CD14-positive monocyte (primary cell): ENCODE measurements at regions not wholly inside any gene's neighbourhood (a gene's known extent, or its start where the extent isn't known, plus 50 kb on each side); places are given as distances from the start of the nearest gene placed in this dataset.

ENCODE experiments used
- DNase-seq, 3 donors: peaks; one replicate each; pipeline ENCODE4 v3.0.0-alpha.2; 2011 to 2022
- H2AFZ ChIP-seq: 2 replicates; pipeline ENCODE4 v1.6.0; 2012; ENCODE audit warnings: mild to moderate bottlenecking, low read depth, low read length, inconsistent platforms; ENCODE audit not compliant: insufficient read depth, poor library complexity, severe bottlenecking
- H3K27ac ChIP-seq, 2 donors: 1 replicate in 1 of 2; 2 replicates in 1 of 2; pipeline ENCODE4 v1.5.1; 2012 to 2013; ENCODE audit warnings: low read length in 2 of 2, control low read depth in 1 of 2, inconsistent platforms in 1 of 2, low read depth in 1 of 2, mild to moderate bottlenecking in 1 of 2
- H3K27me3 ChIP-seq, 2 donors: one replicate each; pipeline versions ENCODE4 v1.6.0 to v1.6.1; 2011 to 2013; ENCODE audit warnings: low read length in 2 of 2; ENCODE audit not compliant: control insufficient read depth in 2 of 2, insufficient read depth in 2 of 2
- H3K36me3 ChIP-seq, 2 donors: replicated peaks in 1 of 2; 1 replicate in 1 of 2; 2 replicates in 1 of 2; pipeline versions ENCODE4 v1.5.1 to v1.6.1; 2012 to 2013; ENCODE audit warnings: low read length in 2 of 2, control low read depth in 1 of 2, inconsistent platforms in 1 of 2, mild to moderate bottlenecking in 1 of 2; ENCODE audit not compliant: insufficient read depth in 2 of 2, control insufficient read depth in 1 of 2
- H3K4me1 ChIP-seq, 2 donors: 1 replicate in 1 of 2; 2 replicates in 1 of 2; pipeline versions ENCODE4 v1.5.1 to v1.6.1; 2012 to 2013; ENCODE audit warnings: low read length in 2 of 2, control low read depth in 1 of 2, inconsistent platforms in 1 of 2, mild to moderate bottlenecking in 1 of 2, moderate library complexity in 1 of 2; ENCODE audit not compliant: insufficient read depth in 2 of 2, control insufficient read depth in 1 of 2
- H3K4me2 ChIP-seq: replicated peaks from 2 replicates; pipeline ENCODE3; 2012; ENCODE audit warnings: low read length, moderate library complexity, mild to moderate bottlenecking; ENCODE audit not compliant: poor library complexity, severe bottlenecking; ENCODE audit errors: extremely low read depth
- H3K4me3 ChIP-seq, 3 experiments: fragments of 200-600 bp in 1 of 3; sonication (generic) in 1 of 3; replicated peaks in 1 of 3; 1 replicate in 2 of 3; 2 replicates in 1 of 3; pipeline ENCODE4 v1.5.1; 2011 to 2013; ENCODE audit warnings: low read length in 3 of 3, mild to moderate bottlenecking in 3 of 3, control low read depth in 2 of 3, low read depth in 2 of 3, inconsistent platforms in 1 of 3, moderate library complexity in 1 of 3
- H3K79me2 ChIP-seq: 2 replicates; pipeline ENCODE4 v1.6.0; 2012; ENCODE audit warnings: mild to moderate bottlenecking, control low read depth, inconsistent platforms, low read length, moderate library complexity; ENCODE audit not compliant: insufficient read depth
- H3K9ac ChIP-seq: 2 replicates; pipeline ENCODE4 v1.6.0; 2017; ENCODE audit warnings: low read length, mild to moderate bottlenecking; ENCODE audit not compliant: insufficient read depth, poor library complexity, severe bottlenecking
- H3K9me3 ChIP-seq, 2 donors: replicated peaks in 1 of 2; 1 replicate in 1 of 2; 2 replicates in 1 of 2; pipeline versions ENCODE4 v1.5.1 to v1.6.1; 2012 to 2013; ENCODE audit warnings: low read length in 2 of 2, control low read depth in 1 of 2; ENCODE audit not compliant: control insufficient read depth in 1 of 2, insufficient read depth in 1 of 2
- H4K20me1 ChIP-seq: 2 replicates; pipeline ENCODE4 v1.6.0; 2012; ENCODE audit warnings: mild to moderate bottlenecking, low read length, control low read depth, moderate library complexity; ENCODE audit not compliant: insufficient read depth
- H3K27ac Mint-ChIP-seq, 7 donors: one replicate each; pipeline ENCODE4 v1.8.0; 2020; ENCODE audit warnings: mild to moderate bottlenecking in 7 of 7, mixed read lengths in 7 of 7, moderate library complexity in 6 of 7, inconsistent platforms in 2 of 7
- H3K27me3 Mint-ChIP-seq, 3 donors: one replicate each; pipeline ENCODE4 v1.8.0; 2021 to 2022; ENCODE audit warnings: low read depth in 3 of 3, mild to moderate bottlenecking in 3 of 3, mixed read lengths in 3 of 3, moderate library complexity in 3 of 3, inconsistent platforms in 1 of 3
- H3K36me3 Mint-ChIP-seq, 2 donors: one replicate each; pipeline ENCODE4 v1.8.0; 2020; ENCODE audit warnings: mixed read lengths in 2 of 2, inconsistent platforms in 1 of 2, mild to moderate bottlenecking in 1 of 2
- H3K4me1 Mint-ChIP-seq: one replicate; pipeline ENCODE4 v1.8.0; 2020; ENCODE audit warnings: mild to moderate bottlenecking, mixed read lengths
- H3K4me3 Mint-ChIP-seq, 2 donors: one replicate each; pipeline ENCODE4 v1.8.0; 2020; ENCODE audit warnings: mild to moderate bottlenecking in 2 of 2, mixed read lengths in 2 of 2, moderate library complexity in 1 of 2
- H3K9me3 Mint-ChIP-seq, 7 donors: one replicate each; pipeline ENCODE4 v1.8.0; 2020 to 2022; ENCODE audit warnings: mixed read lengths in 7 of 7, mild to moderate bottlenecking in 6 of 7, moderate library complexity in 6 of 7, inconsistent platforms in 2 of 7
- CTCF ChIP-seq: fragments of 200-600 bp; IDR thresholded peaks from one replicate; pipeline ENCODE4 v1.8.0; 2022; ENCODE audit warnings: antibody characterized with exemption, mild to moderate bottlenecking
- WGBS: methylation state at CpG from one replicate; pipeline ENCODE4 v1.1.5; 2013; ENCODE audit warnings: missing lambda C conversion rate; ENCODE audit not compliant: insufficient coverage; 5-methylcytosine and 5-hydroxymethylcytosine counted together
- intact Hi-C, 2 donors: fragments of 100-400 bp; cut with micrococcal nuclease; formaldehyde crosslinking; loops; one replicate each; pipeline versions ENCODE4 v1.15.0 to v1.15.1; 2023

DNA sequence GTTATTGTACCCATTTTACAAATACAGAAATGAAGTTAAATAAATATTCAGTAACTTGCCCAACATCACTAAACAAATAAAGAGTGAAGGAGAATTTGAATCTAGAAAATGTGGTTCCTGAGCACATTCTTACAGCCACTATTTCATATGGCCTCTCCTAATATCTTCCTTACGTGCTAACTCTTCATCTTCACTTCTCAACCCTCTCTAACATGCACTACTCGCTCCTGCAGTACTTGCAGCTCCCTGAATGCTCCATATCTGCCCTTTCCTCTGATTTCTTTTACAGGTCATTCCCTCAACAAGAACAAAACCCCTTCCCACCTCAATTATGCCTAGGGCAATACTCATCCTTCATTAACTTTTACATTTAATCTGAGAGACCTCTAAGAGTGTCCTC lies 711.5 kb downstream of the CETN3 start:
- TF ChIP-seq CTCF = no peak

GRCh38 chr5:89697581-89697980 lies 712.0 kb downstream of the CETN3 start:
- Histone ChIP-seq H3K4me2 (no peak overlapping the region), H3K27ac (no peak overlapping the region), H3K36me3 (no peaks in the 10 kb centered on the region), H3K4me1 (no peaks in the 10 kb centered on the region), H2AFZ (no peak overlapping the region), H3K9me3 (no peaks in the 10 kb centered on the region), H3K9ac (no peak overlapping the region), H3K27me3 (no peaks in the 10 kb centered on the region), H3K4me3 (no peak overlapping the region), H3K79me2 (no peaks in the 10 kb centered on the region), H4K20me1 (no peaks in the 10 kb centered on the region)
- peaks cover 0 to 4% (median 0%) of the 10 kb centered on the region in 3 donors for H3K27me3 Mint-ChIP-seq
- TF ChIP-seq CTCF = no peak
- WGBS = 80% methylated on average over 1 of the region's 1 CpG
- H3K36me3 Mint-ChIP-seq = no peaks in the 10 kb centered on the region
- no peak overlapping the region for H3K27ac Mint-ChIP-seq
- no peak for DNase-seq
- intact Hi-C loops = no loop called here
- no peak overlapping the region for H3K4me3 Mint-ChIP-seq
- H3K4me1 Mint-ChIP-seq = no peaks in the 10 kb centered on the region
- H3K9me3 Mint-ChIP-seq = peaks cover 0 to 7% (median 0%) of the 10 kb centered on the region in 7 donors

More for the DNA sequence above, 711.5 kb downstream of the CETN3 start:
- Histone ChIP-seq H3K27ac (no peak overlapping the region), H3K27me3 (no peaks in the 10 kb centered on the region), H3K4me1 (no peaks in the 10 kb centered on the region), H3K4me3 (no peak overlapping the region), H3K36me3 (no peaks in the 10 kb centered on the region), H3K4me2 (no peak overlapping the region), H3K9me3 (no peaks in the 10 kb centered on the region), H3K9ac (no peak overlapping the region), H4K20me1 (no peaks in the 10 kb centered on the region), H2AFZ (no peak overlapping the region), H3K79me2 (no peaks in the 10 kb centered on the region)
- intact Hi-C loops = no loop called here
- no peak overlapping the region for H3K27ac Mint-ChIP-seq
- H3K27me3 Mint-ChIP-seq = peaks cover 0 to 4% (median 0%) of the 10 kb centered on the region in 3 donors
- no peaks in the 10 kb centered on the region for H3K36me3 Mint-ChIP-seq
- peaks cover 0 to 7% (median 0%) of the 10 kb centered on the region in 7 donors for H3K9me3 Mint-ChIP-seq
- no peak overlapping the region for H3K4me3 Mint-ChIP-seq
- DNase-seq = no peak
- WGBS = 80% methylated on average over 2 of the region's 2 CpGs
- no peaks in the 10 kb centered on the region for H3K4me1 Mint-ChIP-seq
